ENCODE measurements at regions not wholly inside any gene's neighbourhood (a gene's known extent, or its start where the extent isn't known, plus 50 kb on each side); places are given as distances from the start of the nearest gene placed in this dataset.

GRCh38 chr7:88927-89231, 103.5 kb upstream of the FAM20C start:
- Histone ChIP-seq H3K27me3 (ENCODE audit: control insufficient read depth, insufficient read depth, low read length) (no peaks in the 10 kb centered on the region), H3K27ac (ENCODE audit: low read depth, low read length) (no peak overlapping the region), H3K9me3 (ENCODE audit: control insufficient read depth, insufficient read depth, low read length) (no peaks in the 10 kb centered on the region), H3K4me1 (ENCODE audit: control insufficient read depth, insufficient read depth, low read length) (peaks cover 72% of the 10 kb centered on the region), H3K36me3 (ENCODE audit: control insufficient read depth, insufficient read depth, low read length) (no peaks in the 10 kb centered on the region), H3K4me3 (ENCODE audit: low read depth, low read length) (no peak overlapping the region)
- no peak for DNase-seq (ENCODE audit: low read depth in 4 of 6, low spot score in 6 of 6)
- WGBS (ENCODE audit: insufficient coverage), result 92% methylated on average over 6 of the region's 6 CpGs

GRCh38 chr7:89232-90019, 102.9 kb upstream of the FAM20C start:
- Histone ChIP-seq H3K4me1 (ENCODE audit: control insufficient read depth, insufficient read depth, low read length) (peaks cover 66% of the 10 kb centered on the region), H3K27ac (ENCODE audit: low read depth, low read length) (no peak overlapping the region), H3K36me3 (ENCODE audit: control insufficient read depth, insufficient read depth, low read length) (no peaks in the 10 kb centered on the region), H3K27me3 (ENCODE audit: control insufficient read depth, insufficient read depth, low read length) (no peaks in the 10 kb centered on the region), H3K9me3 (ENCODE audit: control insufficient read depth, insufficient read depth, low read length) (no peaks in the 10 kb centered on the region), H3K4me3 (ENCODE audit: low read depth, low read length) (no peak overlapping the region)
- DNase-seq (ENCODE audit: low read depth in 4 of 6, low spot score in 6 of 6), result no peak
- WGBS (ENCODE audit: insufficient coverage), result 82% methylated on average over 5 of the region's 9 CpGs

GRCh38 chr7:90111-91063, 102.0 kb upstream of the FAM20C start:
- Histone ChIP-seq H3K27me3 (ENCODE audit: control insufficient read depth, insufficient read depth, low read length) (no peaks in the 10 kb centered on the region), H3K4me3 (ENCODE audit: low read depth, low read length) (no peak overlapping the region), H3K36me3 (ENCODE audit: control insufficient read depth, insufficient read depth, low read length) (no peaks in the 10 kb centered on the region), H3K4me1 (ENCODE audit: control insufficient read depth, insufficient read depth, low read length) (peaks cover 59% of the 10 kb centered on the region), H3K9me3 (ENCODE audit: control insufficient read depth, insufficient read depth, low read length) (no peaks in the 10 kb centered on the region), H3K27ac (ENCODE audit: low read depth, low read length) (no peak overlapping the region)
- DNase-seq (ENCODE audit: low read depth in 4 of 6, low spot score in 6 of 6), result no peak
- WGBS (ENCODE audit: insufficient coverage), result 96% methylated on average over 10 of the region's 13 CpGs

DNA sequence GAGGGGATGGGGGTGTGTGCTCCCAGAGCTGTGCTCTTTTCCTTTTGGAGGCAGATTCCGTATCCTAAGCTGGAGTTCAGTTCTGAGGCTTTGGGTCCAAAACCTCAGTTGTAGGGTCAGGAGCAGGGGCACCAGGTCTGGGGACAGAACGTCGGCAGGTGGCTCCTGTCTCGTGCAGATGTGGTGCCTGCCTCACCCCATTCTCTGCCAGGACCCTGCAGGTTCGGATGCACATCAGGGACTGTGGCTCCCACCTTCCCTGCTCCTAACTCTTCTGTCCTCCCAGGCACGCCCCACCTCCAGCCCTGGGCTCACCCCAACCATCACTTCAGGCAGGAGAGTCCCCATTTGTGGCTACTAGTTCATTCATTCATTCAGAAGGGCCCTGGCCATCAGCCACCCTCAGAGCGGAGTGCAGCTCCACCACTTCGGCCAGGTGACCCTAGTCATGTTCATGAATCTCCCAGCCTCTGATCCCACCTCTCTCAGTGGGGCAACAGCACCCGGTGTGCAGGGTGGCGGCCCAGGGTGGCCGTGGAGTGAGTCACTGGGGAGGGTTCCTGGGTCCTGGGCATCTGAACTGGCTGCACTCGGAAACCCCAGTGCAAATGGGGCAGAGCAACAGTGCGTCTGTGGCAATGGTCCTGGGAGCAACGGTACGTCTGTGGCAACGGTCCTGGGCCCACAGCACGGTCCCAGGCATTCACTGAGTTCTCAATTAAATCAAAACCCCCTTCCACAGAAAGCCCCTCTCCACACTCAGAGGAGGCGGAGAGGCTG, 100.8 kb upstream of the FAM20C start:
- no peak overlapping the region for H3K4me3 ChIP-seq (ENCODE audit: low read depth, low read length)
- DNase-seq (ENCODE audit: low read depth in 4 of 6, low spot score in 6 of 6), result no peak
- H3K27me3 ChIP-seq (ENCODE audit: control insufficient read depth, insufficient read depth, low read length), result no peaks in the 10 kb centered on the region
- peaks cover 47% of the 10 kb centered on the region for H3K4me1 ChIP-seq (ENCODE audit: control insufficient read depth, insufficient read depth, low read length)
- no peaks in the 10 kb centered on the region for H3K36me3 ChIP-seq (ENCODE audit: control insufficient read depth, insufficient read depth, low read length)
- 75% methylated on average over 17 of the region's 18 CpGs for WGBS (ENCODE audit: insufficient coverage)
- H3K9me3 ChIP-seq (ENCODE audit: control insufficient read depth, insufficient read depth, low read length), result no peaks in the 10 kb centered on the region
- H3K27ac ChIP-seq (ENCODE audit: low read depth, low read length), result no peak overlapping the region

GRCh38 chr7:92231-92674, 100.1 kb upstream of the FAM20C start:
- H3K4me1 ChIP-seq (ENCODE audit: control insufficient read depth, insufficient read depth, low read length), result peaks cover 41% of the 10 kb centered on the region
- no peaks in the 10 kb centered on the region for H3K27me3 ChIP-seq (ENCODE audit: control insufficient read depth, insufficient read depth, low read length)
- no peaks in the 10 kb centered on the region for H3K36me3 ChIP-seq (ENCODE audit: control insufficient read depth, insufficient read depth, low read length)
- WGBS (ENCODE audit: insufficient coverage), result 24% methylated on average over 3 of the region's 6 CpGs
- DNase-seq (ENCODE audit: low read depth in 4 of 6, low spot score in 6 of 6), result peak in 3 of 6 donors; percentile 33 to 96 (median 78)
- no peak overlapping the region for H3K27ac ChIP-seq (ENCODE audit: low read depth, low read length)
- no peak overlapping the region for H3K4me3 ChIP-seq (ENCODE audit: low read depth, low read length)
- H3K9me3 ChIP-seq (ENCODE audit: control insufficient read depth, insufficient read depth, low read length), result no peaks in the 10 kb centered on the region

GRCh38 chr7:92888-93672, 99.3 kb upstream of the FAM20C start:
- no peaks in the 10 kb centered on the region for H3K27me3 ChIP-seq (ENCODE audit: control insufficient read depth, insufficient read depth, low read length)
- H3K4me3 ChIP-seq (ENCODE audit: low read depth, low read length), result no peak overlapping the region
- peaks cover under 1% of the 10 kb centered on the region for H3K9me3 ChIP-seq (ENCODE audit: control insufficient read depth, insufficient read depth, low read length)
- H3K4me1 ChIP-seq (ENCODE audit: control insufficient read depth, insufficient read depth, low read length), result peaks cover 32% of the 10 kb centered on the region
- no peak overlapping the region for H3K27ac ChIP-seq (ENCODE audit: low read depth, low read length)
- no peaks in the 10 kb centered on the region for H3K36me3 ChIP-seq (ENCODE audit: control insufficient read depth, insufficient read depth, low read length)
- WGBS (ENCODE audit: insufficient coverage), result 76% methylated on average over 21 of the region's 27 CpGs
- peak in 1 of 6 donors; percentile 33 for DNase-seq (ENCODE audit: low read depth in 4 of 6, low spot score in 6 of 6)

- Histone ChIP-seq H3K4me1 (ENCODE audit: control insufficient read depth, insufficient read depth, low read length) (peaks cover 28% of the 10 kb centered on the region), H3K27ac (ENCODE audit: low read depth, low read length) (no peak overlapping the region), H3K4me3 (ENCODE audit: low read depth, low read length) (no peak overlapping the region), H3K36me3 (ENCODE audit: control insufficient read depth, insufficient read depth, low read length) (no peaks in the 10 kb centered on the region), H3K27me3 (ENCODE audit: control insufficient read depth, insufficient read depth, low read length) (no peaks in the 10 kb centered on the region), H3K9me3 (ENCODE audit: control insufficient read depth, insufficient read depth, low read length) (peaks cover 1% of the 10 kb centered on the region)
- 100% methylated on average over 3 of the region's 6 CpGs for WGBS (ENCODE audit: insufficient coverage)
- DNase-seq (ENCODE audit: low read depth in 4 of 6, low spot score in 6 of 6), result no peak
These were observed 98.0 kb upstream of the FAM20C start for GRCh38 chr7:94251-94801.

- DNase-seq (ENCODE audit: low read depth in 4 of 6, low spot score in 6 of 6), result no peak
- peaks cover 1% of the 10 kb centered on the region for H3K9me3 ChIP-seq (ENCODE audit: control insufficient read depth, insufficient read depth, low read length)
- H3K36me3 ChIP-seq (ENCODE audit: control insufficient read depth, insufficient read depth, low read length), result no peaks in the 10 kb centered on the region
- 60% methylated on average over 3 of the region's 8 CpGs for WGBS (ENCODE audit: insufficient coverage)
- peaks cover 24% of the 10 kb centered on the region for H3K4me1 ChIP-seq (ENCODE audit: control insufficient read depth, insufficient read depth, low read length)
- no peaks in the 10 kb centered on the region for H3K27me3 ChIP-seq (ENCODE audit: control insufficient read depth, insufficient read depth, low read length)
- H3K4me3 ChIP-seq (ENCODE audit: low read depth, low read length), result no peak overlapping the region
- H3K27ac ChIP-seq (ENCODE audit: low read depth, low read length), result no peak overlapping the region
These were observed 97.0 kb upstream of the FAM20C start for GRCh38 chr7:95180-95862.
